Left lung (tissue), 4 donors: ENCODE measurements at regions not wholly inside any gene's neighbourhood (a gene's known extent, or its start where the extent isn't known, plus 50 kb on each side); places are given as distances from the start of the nearest gene placed in this dataset.

Experiments used
- ATAC-seq: fragments of 200-7000 bp; cut with Tn5 transposase; one replicate; pipeline ENCODE4 v1.9.1; 2020; ENCODE audit warnings: moderate library complexity
- DNase-seq, 4 donors: peaks; one replicate each; pipeline ENCODE4 v3.0.0-alpha.2; 2013 to 2020
- H3K27ac ChIP-seq, 2 donors: fragments of 200-600 bp; sonication (generic) in 1 of 2; one replicate each; pipeline versions ENCODE4 v1.5.0 to v1.8.0; 2020 to 2021
- H3K27me3 ChIP-seq, 2 donors: fragments of 200-600 bp; sonication (generic) in 1 of 2; one replicate each; pipeline versions ENCODE4 v1.5.0 to v1.8.0; 2020 to 2021
- H3K36me3 ChIP-seq, 2 donors: fragments of 200-600 bp; sonication (generic) in 1 of 2; one replicate each; pipeline versions ENCODE4 v1.5.0 to v1.8.0; 2020 to 2021
- H3K4me1 ChIP-seq, 2 donors: fragments of 200-600 bp; one replicate each; pipeline ENCODE4 v1.8.0; 2021
- H3K4me3 ChIP-seq, 2 donors: fragments of 200-600 bp; sonication (generic) in 1 of 2; one replicate each; pipeline versions ENCODE4 v1.5.0 to v1.8.0; 2020 to 2021; ENCODE audit warnings: mild to moderate bottlenecking in 1 of 2
- H3K9me3 ChIP-seq, 2 donors: fragments of 200-600 bp; sonication (generic) in 1 of 2; one replicate each; pipeline versions ENCODE4 v1.5.0 to v1.8.0; 2020 to 2021
- intact Hi-C, 2 donors: fragments of 100-400 bp; cut with DNase I; formaldehyde crosslinking; loops; one replicate each; pipeline versions ENCODE4 v1.11.2 to v1.14.2; 2022
- TF ChIP-seq, protein P1 (sequence below), 2 donors: fragments of 200-600 bp; sonication (generic) in 1 of 2; IDR thresholded peaks; one replicate each; pipeline versions ENCODE4 v1.5.0 to v1.8.0; 2021; ENCODE audit warnings: antibody characterized with exemption in 2 of 2
- donor health status: DM: no; HTN: yes; CAD: no.
- donor health status: DM: no; HTN: no; CAD: no.

- intact Hi-C loops: no loop called here
Measured at GRCh38 chr16:65604771-65605170, 482.9 kb upstream of the CDH11 start.

GRCh38 chr16:65601781-65602180, 479.9 kb upstream of the CDH11 start:
- Histone ChIP-seq H3K36me3 (no peaks in the 10 kb centered on the region), H3K4me1 (no peaks in the 10 kb centered on the region), H3K4me3 (no peak overlapping the region), H3K27me3 (no peaks in the 10 kb centered on the region), H3K9me3 (peaks cover 0 to 2% of the 10 kb centered on the region in 2 donors), H3K27ac (no peak overlapping the region)
- no peak for ATAC-seq
- TF ChIP-seq, protein P1, sequence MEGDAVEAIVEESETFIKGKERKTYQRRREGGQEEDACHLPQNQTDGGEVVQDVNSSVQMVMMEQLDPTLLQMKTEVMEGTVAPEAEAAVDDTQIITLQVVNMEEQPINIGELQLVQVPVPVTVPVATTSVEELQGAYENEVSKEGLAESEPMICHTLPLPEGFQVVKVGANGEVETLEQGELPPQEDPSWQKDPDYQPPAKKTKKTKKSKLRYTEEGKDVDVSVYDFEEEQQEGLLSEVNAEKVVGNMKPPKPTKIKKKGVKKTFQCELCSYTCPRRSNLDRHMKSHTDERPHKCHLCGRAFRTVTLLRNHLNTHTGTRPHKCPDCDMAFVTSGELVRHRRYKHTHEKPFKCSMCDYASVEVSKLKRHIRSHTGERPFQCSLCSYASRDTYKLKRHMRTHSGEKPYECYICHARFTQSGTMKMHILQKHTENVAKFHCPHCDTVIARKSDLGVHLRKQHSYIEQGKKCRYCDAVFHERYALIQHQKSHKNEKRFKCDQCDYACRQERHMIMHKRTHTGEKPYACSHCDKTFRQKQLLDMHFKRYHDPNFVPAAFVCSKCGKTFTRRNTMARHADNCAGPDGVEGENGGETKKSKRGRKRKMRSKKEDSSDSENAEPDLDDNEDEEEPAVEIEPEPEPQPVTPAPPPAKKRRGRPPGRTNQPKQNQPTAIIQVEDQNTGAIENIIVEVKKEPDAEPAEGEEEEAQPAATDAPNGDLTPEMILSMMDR (IDR thresholded peaks at IDR 0.05): no peak
- no peak for DNase-seq
- intact Hi-C loops: no loop called here

More at GRCh38 chr16:65604771-65605170, 482.9 kb upstream of the CDH11 start:
- DNase-seq (no peak), ATAC-seq (no peak)
- Histone ChIP-seq H3K4me3 (no peak overlapping the region), H3K36me3 (no peaks in the 10 kb centered on the region), H3K9me3 (peaks cover 0 to 2% of the 10 kb centered on the region in 2 donors), H3K4me1 (no peaks in the 10 kb centered on the region), H3K27ac (no peak overlapping the region), H3K27me3 (no peaks in the 10 kb centered on the region)
- TF ChIP-seq, protein P1 (IDR thresholded peaks at IDR 0.05): no peak

DNA sequence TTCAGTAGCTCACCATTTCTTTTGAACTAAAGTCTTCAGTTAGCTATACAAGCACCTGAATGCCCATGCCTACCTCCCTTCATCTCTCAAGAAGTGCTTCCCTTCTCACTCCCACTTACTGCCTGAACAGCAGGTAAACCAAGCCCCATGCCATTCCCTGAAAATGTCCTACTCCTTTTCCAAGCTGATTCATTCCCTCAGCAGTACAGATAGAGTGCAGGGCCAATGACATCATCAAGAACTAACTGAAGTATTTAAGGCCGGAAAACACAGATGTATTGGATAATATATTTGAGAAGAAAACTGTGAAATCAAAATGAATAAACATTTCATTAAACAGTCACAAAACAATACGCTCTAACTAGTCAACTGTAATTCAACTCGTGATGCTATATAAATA, 478.8 kb upstream of the CDH11 start:
- no peak overlapping the region for H3K27ac ChIP-seq
- no peaks in the 10 kb centered on the region for H3K4me1 ChIP-seq
- H3K36me3 ChIP-seq: no peaks in the 10 kb centered on the region
- no peak overlapping the region for H3K4me3 ChIP-seq
- no peak for DNase-seq
- H3K27me3 ChIP-seq: no peaks in the 10 kb centered on the region
- TF ChIP-seq, protein P1 (IDR thresholded peaks at IDR 0.05): no peak
- no peak for ATAC-seq
- H3K9me3 ChIP-seq: peaks cover 0 to 2% of the 10 kb centered on the region in 2 donors
- intact Hi-C loops: no loop called here

DNA sequence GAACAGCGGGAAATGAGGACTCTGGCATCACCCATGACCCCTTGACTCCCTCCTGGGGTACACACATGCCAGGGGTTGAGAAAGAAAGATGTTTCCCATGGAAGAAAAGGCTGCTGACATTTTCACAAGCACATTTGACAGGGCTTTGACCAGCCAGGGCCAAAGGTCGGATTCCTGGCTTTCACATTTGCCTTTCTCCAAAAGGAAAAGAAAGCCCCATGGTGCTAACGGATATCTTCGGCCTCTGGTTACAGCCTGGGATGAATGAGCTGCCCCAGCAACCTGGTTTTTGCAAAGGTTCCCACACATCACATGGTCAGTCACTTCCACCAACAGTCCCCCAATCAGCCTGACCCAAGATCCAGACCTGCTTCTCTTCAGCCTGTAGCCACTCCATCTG, 478.2 kb upstream of the CDH11 start:
- Histone ChIP-seq H3K27me3 (no peaks in the 10 kb centered on the region), H3K27ac (no peak overlapping the region), H3K9me3 (peaks cover 0 to 2% of the 10 kb centered on the region in 2 donors), H3K36me3 (no peaks in the 10 kb centered on the region), H3K4me3 (no peak overlapping the region), H3K4me1 (no peaks in the 10 kb centered on the region)
- TF ChIP-seq, protein P1 (IDR thresholded peaks at IDR 0.05): no peak
- intact Hi-C loops: no loop called here
- ATAC-seq: no peak
- no peak for DNase-seq

DNA sequence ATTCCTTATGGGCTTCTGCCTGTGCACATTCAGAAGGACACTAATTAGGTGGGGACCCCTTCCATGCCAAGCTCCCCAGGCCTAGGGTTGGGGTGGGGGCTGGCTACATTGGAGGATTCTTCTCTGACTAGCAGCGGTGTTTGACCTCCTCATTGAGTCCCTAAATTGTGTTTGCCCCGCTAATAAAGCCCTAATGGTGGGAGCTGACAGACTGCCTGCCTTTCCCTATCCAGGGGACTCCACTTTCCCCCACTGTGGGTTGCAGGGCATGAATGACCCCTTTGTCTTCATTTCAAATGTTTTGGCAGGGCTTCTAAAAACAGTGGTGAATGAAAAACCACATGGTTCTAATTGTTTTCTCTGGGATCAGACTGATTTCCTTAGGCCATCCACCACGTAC, 476.8 kb upstream of the CDH11 start:
- Histone ChIP-seq H3K9me3 (peaks cover 0 to 2% of the 10 kb centered on the region in 2 donors), H3K27me3 (no peaks in the 10 kb centered on the region), H3K4me1 (no peaks in the 10 kb centered on the region), H3K4me3 (no peak overlapping the region), H3K27ac (no peak overlapping the region), H3K36me3 (no peaks in the 10 kb centered on the region)
- TF ChIP-seq, protein P1 (IDR thresholded peaks at IDR 0.05): no peak
- intact Hi-C loops: no loop called here
- DNase-seq: no peak
- no peak for ATAC-seq
